Bronchial epithelial cell (primary cell): ENCODE measurements at regions not wholly inside any gene's neighbourhood (a gene's known extent, or its start where the extent isn't known, plus 50 kb on each side); places are given as distances from the start of the nearest gene placed in this dataset.

ENCODE experiments used
- DNase-seq: peaks from one replicate; pipeline ENCODE4 v3.0.0-alpha.2; 2010; ENCODE audit warnings: low read depth
- FAIRE-seq: peaks from 2 replicates; lab custom pipeline; 2011; peaks lifted over from hg19 to GRCh38; lab: Jason Lieb, UNC
- H3K27me3 ChIP-seq: 2 replicates; pipeline ENCODE4 v1.5.1; 2011; ENCODE audit warnings: low read length; ENCODE audit not compliant: control insufficient read depth, insufficient read depth
- H3K36me3 ChIP-seq: 2 replicates; pipeline ENCODE4 v1.5.1; 2011; ENCODE audit warnings: low read length; ENCODE audit not compliant: control insufficient read depth, insufficient read depth
- H3K4me3 ChIP-seq: 2 replicates; pipeline ENCODE4 v1.5.1; 2011; ENCODE audit warnings: mild to moderate bottlenecking, low read depth, low read length, control low read depth
- CTCF ChIP-seq: IDR thresholded peaks from 2 replicates; pipeline ENCODE4 v1.5.1; 2011; ENCODE audit warnings: mild to moderate bottlenecking, moderate library complexity, low read length, control low read depth, inconsistent platforms; ENCODE audit not compliant: insufficient read depth, severe bottlenecking

GRCh38 chr1:163421701-163422100, 99.9 kb downstream of the NUF2 start:
- Histone ChIP-seq H3K4me3 (no peak overlapping the region), H3K27me3 (no peaks in the 10 kb centered on the region), H3K36me3 (no peaks in the 10 kb centered on the region)
- DNase-seq: no peak
- no peak for FAIRE-seq
- no peak for TF ChIP-seq CTCF

GRCh38 chr1:163422738-163423404, 101.1 kb downstream of the NUF2 start:
- no peak for FAIRE-seq
- Histone ChIP-seq H3K4me3 (no peak overlapping the region), H3K27me3 (no peaks in the 10 kb centered on the region), H3K36me3 (no peaks in the 10 kb centered on the region)
- DNase-seq: no peak
- TF ChIP-seq CTCF: no peak

- TF ChIP-seq CTCF: no peak
- H3K36me3 ChIP-seq: no peaks in the 10 kb centered on the region
- no peak overlapping the region for H3K4me3 ChIP-seq
- H3K27me3 ChIP-seq: no peaks in the 10 kb centered on the region
- DNase-seq: no peak
- no peak for FAIRE-seq
Observed at GRCh38 chr1:163426505-163427251, 104.9 kb downstream of the NUF2 start.

GRCh38 chr1:163427279-163427678, 105.5 kb downstream of the NUF2 start:
- Histone ChIP-seq H3K4me3 (no peak overlapping the region), H3K36me3 (no peaks in the 10 kb centered on the region), H3K27me3 (no peaks in the 10 kb centered on the region)
- no peak for TF ChIP-seq CTCF
- DNase-seq (no peak), FAIRE-seq (no peak)

- no peaks in the 10 kb centered on the region for H3K36me3 ChIP-seq
- no peak overlapping the region for H3K4me3 ChIP-seq
- DNase-seq (no peak), FAIRE-seq (no peak)
- no peak for TF ChIP-seq CTCF
- no peaks in the 10 kb centered on the region for H3K27me3 ChIP-seq
Observed at GRCh38 chr1:163436140-163436812, 114.5 kb downstream of the NUF2 start.
